ENCODE measurements at regions not wholly inside any gene's neighbourhood (a gene's known extent, or its start where the extent isn't known, plus 50 kb on each side); places are given as distances from the start of the nearest gene placed in this dataset.

GRCh38 chr2:208619993-208620392, 213.4 kb downstream of the PTH2R start:
- H3K9ac ChIP-seq (ENCODE audit: low read length) = no peak overlapping the region
- no peaks in the 10 kb centered on the region for H3K36me3 ChIP-seq (ENCODE audit: control insufficient read depth, insufficient read depth, low read length)
- no peak overlapping the region for H3K4me3 ChIP-seq (ENCODE audit: low read length)
- no peaks in the 10 kb centered on the region for H3K27me3 ChIP-seq (ENCODE audit: control insufficient read depth, insufficient read depth, low read length)
- H3K27ac ChIP-seq (ENCODE audit: low read depth, low read length) = no peak overlapping the region
- no peaks in the 10 kb centered on the region for H3K4me1 ChIP-seq (ENCODE audit: control insufficient read depth, insufficient read depth, low read length)

- Histone ChIP-seq H3K4me1 (ENCODE audit: control insufficient read depth, insufficient read depth, low read length) (no peaks in the 10 kb centered on the region), H3K27me3 (ENCODE audit: control insufficient read depth, insufficient read depth, low read length) (no peaks in the 10 kb centered on the region), H3K9ac (ENCODE audit: low read length) (no peak overlapping the region), H3K36me3 (ENCODE audit: control insufficient read depth, insufficient read depth, low read length) (no peaks in the 10 kb centered on the region), H3K4me3 (ENCODE audit: low read length) (no peak overlapping the region), H3K27ac (ENCODE audit: low read depth, low read length) (no peak overlapping the region)
Measured at GRCh38 chr2:208620487-208620978, 213.9 kb downstream of the PTH2R start.

GRCh38 chr2:208627110-208627884, 220.7 kb downstream of the PTH2R start:
- no peak overlapping the region for H3K27ac ChIP-seq (ENCODE audit: low read depth, low read length)

GRCh38 chr2:208627916-208628315, 221.3 kb downstream of the PTH2R start:
- Histone ChIP-seq H3K36me3 (ENCODE audit: control insufficient read depth, insufficient read depth, low read length) (no peaks in the 10 kb centered on the region), H3K4me1 (ENCODE audit: control insufficient read depth, insufficient read depth, low read length) (no peaks in the 10 kb centered on the region), H3K4me3 (ENCODE audit: low read length) (no peak overlapping the region), H3K27me3 (ENCODE audit: control insufficient read depth, insufficient read depth, low read length) (no peaks in the 10 kb centered on the region), H3K9ac (ENCODE audit: low read length) (no peak overlapping the region), H3K27ac (ENCODE audit: low read depth, low read length) (no peak overlapping the region)

More at GRCh38 chr2:208627110-208627884, 220.7 kb downstream of the PTH2R start:
- Histone ChIP-seq H3K4me1 (ENCODE audit: control insufficient read depth, insufficient read depth, low read length) (no peaks in the 10 kb centered on the region), H3K9ac (ENCODE audit: low read length) (no peak overlapping the region), H3K27me3 (ENCODE audit: control insufficient read depth, insufficient read depth, low read length) (no peaks in the 10 kb centered on the region), H3K36me3 (ENCODE audit: control insufficient read depth, insufficient read depth, low read length) (no peaks in the 10 kb centered on the region), H3K4me3 (ENCODE audit: low read length) (no peak overlapping the region)

GRCh38 chr2:208638059-208638458, 231.5 kb downstream of the PTH2R start:
- no peak overlapping the region for H3K9ac ChIP-seq (ENCODE audit: low read length)
- no peak overlapping the region for H3K4me3 ChIP-seq (ENCODE audit: low read length)
- H3K36me3 ChIP-seq (ENCODE audit: control insufficient read depth, insufficient read depth, low read length) = no peaks in the 10 kb centered on the region
- H3K27ac ChIP-seq (ENCODE audit: low read depth, low read length) = no peak overlapping the region
- H3K27me3 ChIP-seq (ENCODE audit: control insufficient read depth, insufficient read depth, low read length) = no peaks in the 10 kb centered on the region
- no peaks in the 10 kb centered on the region for H3K4me1 ChIP-seq (ENCODE audit: control insufficient read depth, insufficient read depth, low read length)

- Histone ChIP-seq H3K27me3 (ENCODE audit: control insufficient read depth, insufficient read depth, low read length) (no peaks in the 10 kb centered on the region), H3K36me3 (ENCODE audit: control insufficient read depth, insufficient read depth, low read length) (no peaks in the 10 kb centered on the region), H3K27ac (ENCODE audit: low read depth, low read length) (no peak overlapping the region), H3K4me3 (ENCODE audit: low read length) (no peak overlapping the region), H3K4me1 (ENCODE audit: control insufficient read depth, insufficient read depth, low read length) (no peaks in the 10 kb centered on the region), H3K9ac (ENCODE audit: low read length) (no peak overlapping the region)
Measured at GRCh38 chr2:208642125-208642779, 235.7 kb downstream of the PTH2R start.

- no peaks in the 10 kb centered on the region for H3K4me1 ChIP-seq (ENCODE audit: control insufficient read depth, insufficient read depth, low read length)
- no peak overlapping the region for H3K4me3 ChIP-seq (ENCODE audit: low read length)
- no peak overlapping the region for H3K27ac ChIP-seq (ENCODE audit: low read depth, low read length)
- H3K27me3 ChIP-seq (ENCODE audit: control insufficient read depth, insufficient read depth, low read length) = no peaks in the 10 kb centered on the region
- H3K9ac ChIP-seq (ENCODE audit: low read length) = no peak overlapping the region
- H3K36me3 ChIP-seq (ENCODE audit: control insufficient read depth, insufficient read depth, low read length) = no peaks in the 10 kb centered on the region
Measured at GRCh38 chr2:208643145-208643544, 236.6 kb downstream of the PTH2R start.

- no peak overlapping the region for H3K4me3 ChIP-seq (ENCODE audit: low read length)
- H3K36me3 ChIP-seq (ENCODE audit: control insufficient read depth, insufficient read depth, low read length) = no peaks in the 10 kb centered on the region
- H3K27me3 ChIP-seq (ENCODE audit: control insufficient read depth, insufficient read depth, low read length) = no peaks in the 10 kb centered on the region
- no peak overlapping the region for H3K27ac ChIP-seq (ENCODE audit: low read depth, low read length)
- H3K4me1 ChIP-seq (ENCODE audit: control insufficient read depth, insufficient read depth, low read length) = no peaks in the 10 kb centered on the region
- H3K9ac ChIP-seq (ENCODE audit: low read length) = no peak overlapping the region
Measured at GRCh38 chr2:208645226-208645625, 238.6 kb downstream of the PTH2R start.

- no peaks in the 10 kb centered on the region for H3K36me3 ChIP-seq (ENCODE audit: control insufficient read depth, insufficient read depth, low read length)
- H3K27ac ChIP-seq (ENCODE audit: low read depth, low read length) = no peak overlapping the region
- H3K9ac ChIP-seq (ENCODE audit: low read length) = no peak overlapping the region
- H3K27me3 ChIP-seq (ENCODE audit: control insufficient read depth, insufficient read depth, low read length) = no peaks in the 10 kb centered on the region
- no peaks in the 10 kb centered on the region for H3K4me1 ChIP-seq (ENCODE audit: control insufficient read depth, insufficient read depth, low read length)
- no peak overlapping the region for H3K4me3 ChIP-seq (ENCODE audit: low read length)
Measured at GRCh38 chr2:208648368-208648767, 241.8 kb downstream of the PTH2R start.

GRCh38 chr2:208653383-208653782, 246.8 kb downstream of the PTH2R start:
- Histone ChIP-seq H3K4me3 (ENCODE audit: low read length) (no peak overlapping the region), H3K36me3 (ENCODE audit: control insufficient read depth, insufficient read depth, low read length) (no peaks in the 10 kb centered on the region), H3K4me1 (ENCODE audit: control insufficient read depth, insufficient read depth, low read length) (no peaks in the 10 kb centered on the region), H3K27ac (ENCODE audit: low read depth, low read length) (no peak overlapping the region), H3K9ac (ENCODE audit: low read length) (no peak overlapping the region), H3K27me3 (ENCODE audit: control insufficient read depth, insufficient read depth, low read length) (no peaks in the 10 kb centered on the region)

GRCh38 chr2:208654056-208654455, 247.5 kb downstream of the PTH2R start:
- Histone ChIP-seq H3K9ac (ENCODE audit: low read length) (no peak overlapping the region), H3K4me3 (ENCODE audit: low read length) (no peak overlapping the region), H3K27ac (ENCODE audit: low read depth, low read length) (no peak overlapping the region), H3K27me3 (ENCODE audit: control insufficient read depth, insufficient read depth, low read length) (no peaks in the 10 kb centered on the region), H3K4me1 (ENCODE audit: control insufficient read depth, insufficient read depth, low read length) (no peaks in the 10 kb centered on the region), H3K36me3 (ENCODE audit: control insufficient read depth, insufficient read depth, low read length) (no peaks in the 10 kb centered on the region)

- Histone ChIP-seq H3K36me3 (ENCODE audit: control insufficient read depth, insufficient read depth, low read length) (no peaks in the 10 kb centered on the region), H3K27me3 (ENCODE audit: control insufficient read depth, insufficient read depth, low read length) (no peaks in the 10 kb centered on the region), H3K4me1 (ENCODE audit: control insufficient read depth, insufficient read depth, low read length) (no peaks in the 10 kb centered on the region), H3K27ac (ENCODE audit: low read depth, low read length) (no peak overlapping the region), H3K9ac (ENCODE audit: low read length) (no peak overlapping the region), H3K4me3 (ENCODE audit: low read length) (no peak overlapping the region)
Measured at GRCh38 chr2:208657468-208657867, 250.9 kb downstream of the PTH2R start.

GRCh38 chr2:208669394-208669793, 262.8 kb downstream of the PTH2R start:
- H3K27me3 ChIP-seq (ENCODE audit: control insufficient read depth, insufficient read depth, low read length) = no peaks in the 10 kb centered on the region
- H3K36me3 ChIP-seq (ENCODE audit: control insufficient read depth, insufficient read depth, low read length) = no peaks in the 10 kb centered on the region
- H3K27ac ChIP-seq (ENCODE audit: low read depth, low read length) = no peak overlapping the region
- H3K9ac ChIP-seq (ENCODE audit: low read length) = no peak overlapping the region
- H3K4me1 ChIP-seq (ENCODE audit: control insufficient read depth, insufficient read depth, low read length) = no peaks in the 10 kb centered on the region
- no peak overlapping the region for H3K4me3 ChIP-seq (ENCODE audit: low read length)

Data from rectal smooth muscle tissue (tissue), 1 donor.